ENCODE measurements at regions not wholly inside any gene's neighbourhood (a gene's known extent, or its start where the extent isn't known, plus 50 kb on each side); places are given as distances from the start of the nearest gene placed in this dataset.

- no peak for DNase-seq (ENCODE audit: low spot score)
- in situ Hi-C loops (cut with MboI; ENCODE audit: low sequenced_read_pairs, unreplicated experiment) = no loop called here
- TF ChIP-seq CTCF (IDR thresholded peaks at IDR 0.05; ENCODE audit: borderline replicate concordance, control extremely low read depth, extremely low read depth, insufficient read depth, missing control alignments) = no peak
Observed at GRCh38 chr17:77854083-77854758, 104.3 kb upstream of the TNRC6C start.

GRCh38 chr17:77854759-77855745 is 103.5 kb upstream of the TNRC6C start:
- no peak for TF ChIP-seq CTCF (IDR thresholded peaks at IDR 0.05; ENCODE audit: borderline replicate concordance, control extremely low read depth, extremely low read depth, insufficient read depth, missing control alignments)
- in situ Hi-C loops (cut with MboI; ENCODE audit: low sequenced_read_pairs, unreplicated experiment) = no loop called here
- DNase-seq (ENCODE audit: low spot score) = no peak

- in situ Hi-C loops (cut with MboI; ENCODE audit: low sequenced_read_pairs, unreplicated experiment) = no loop called here
- no peak for TF ChIP-seq CTCF (IDR thresholded peaks at IDR 0.05; ENCODE audit: borderline replicate concordance, control extremely low read depth, extremely low read depth, insufficient read depth, missing control alignments)
- DNase-seq (ENCODE audit: low spot score) = no peak
Observed at GRCh38 chr17:77856551-77857305, 101.8 kb upstream of the TNRC6C start.

GRCh38 chr17:77857306-77857555 is 101.3 kb upstream of the TNRC6C start:
- in situ Hi-C loops (cut with MboI; ENCODE audit: low sequenced_read_pairs, unreplicated experiment) = no loop called here
- no peak for TF ChIP-seq CTCF (IDR thresholded peaks at IDR 0.05; ENCODE audit: borderline replicate concordance, control extremely low read depth, extremely low read depth, insufficient read depth, missing control alignments)
- no peak for DNase-seq (ENCODE audit: low spot score)

- in situ Hi-C loops (cut with MboI; ENCODE audit: low sequenced_read_pairs, unreplicated experiment) = no loop called here
- no peak for DNase-seq (ENCODE audit: low spot score)
Observed at GRCh38 chr17:77857613-77858012, 100.9 kb upstream of the TNRC6C start.

More at GRCh38 chr17:77857613-77858012, 100.9 kb upstream of the TNRC6C start:
- no peak for TF ChIP-seq CTCF (IDR thresholded peaks at IDR 0.05; ENCODE audit: borderline replicate concordance, control extremely low read depth, extremely low read depth, insufficient read depth, missing control alignments)
